ENCODE measurements at regions not wholly inside any gene's neighbourhood (a gene's known extent, or its start where the extent isn't known, plus 50 kb on each side); places are given as distances from the start of the nearest gene placed in this dataset.

DNA sequence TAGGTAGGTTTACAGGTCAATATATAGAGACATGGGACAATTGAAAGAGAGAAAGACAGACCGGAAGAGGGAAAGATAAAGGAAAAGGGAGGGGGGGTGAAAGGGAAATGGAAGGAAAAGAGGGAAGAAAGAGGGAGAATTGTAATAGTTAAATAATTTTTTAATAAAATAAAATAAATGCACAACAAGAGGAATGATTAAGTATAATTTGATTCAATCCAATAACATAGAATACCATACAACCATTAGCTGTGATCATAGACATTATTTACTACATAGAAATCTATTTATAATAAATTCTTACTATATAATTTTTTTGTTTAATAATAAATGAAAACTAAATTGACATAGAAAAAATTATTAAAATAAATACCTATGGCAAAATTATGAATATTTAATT lies 330.7 kb downstream of the NR4A2 start:
- Histone ChIP-seq H4K5ac (ENCODE audit: insufficient read length, low read depth, low read length) (no peak overlapping the region), H3K36me3 (ENCODE audit: control insufficient read depth in 2 of 4, insufficient read depth in 4 of 4, low read length in 3 of 4) (no peaks in the 10 kb centered on the region), H3K56ac (replicated peaks; ENCODE audit: insufficient read length, low read depth, low read length) (no peak overlapping the region), H3K4ac (replicated peaks; ENCODE audit: insufficient read length, low read depth, low read length) (no peak overlapping the region), H3K23me2 (ENCODE audit: low read depth, low read length) (no peaks in the 10 kb centered on the region), H2AFZ (ENCODE audit: low read length) (no peak overlapping the region), H4K91ac (replicated peaks; ENCODE audit: insufficient read length, low read length) (no peak overlapping the region), H3K4me1 (replicated peaks in 1 of 4; ENCODE audit: control insufficient read depth in 3 of 4, insufficient read depth in 4 of 4, low read length in 3 of 4) (no peaks in the 10 kb centered on the region; a peak in 1 of 7 replicates), H2BK15ac (ENCODE audit: low read length) (no peak overlapping the region), H2BK12ac (ENCODE audit: low read depth, low read length) (no peak overlapping the region), H3K79me2 (ENCODE audit: control insufficient read depth in 1 of 2, insufficient read depth in 2 of 2, low read length in 2 of 2) (no peaks in the 10 kb centered on the region), H4K8ac (ENCODE audit: extremely low read depth, insufficient read depth, low read length) (no peak overlapping the region), H3K9ac (replicated peaks in 1 of 4; ENCODE audit: extremely low read depth in 1 of 4, low read depth in 3 of 4, low read length in 3 of 4) (no peak overlapping the region), H3K27me3 (replicated peaks in 1 of 4; ENCODE audit: control insufficient read depth in 3 of 4, extremely low read depth in 1 of 4, insufficient read depth in 3 of 4, low read length in 3 of 4) (no peaks in the 10 kb centered on the region), H4K20me1 (replicated peaks in 1 of 2; ENCODE audit: control insufficient read depth in 1 of 2, insufficient read depth in 2 of 2, low read length in 2 of 2) (no peaks in the 10 kb centered on the region), H3K9me3 (ENCODE audit: insufficient read depth in 2 of 2, low read depth in 1 of 2, low read length in 1 of 2) (no peaks in the 10 kb centered on the region), H3K14ac (ENCODE audit: insufficient read length) (no peak overlapping the region), H3K18ac (ENCODE audit: extremely low read depth, low read length) (no peak overlapping the region), H3K79me1 (ENCODE audit: low read depth, low read length) (no peaks in the 10 kb centered on the region), H2BK5ac (ENCODE audit: low read depth, low read length) (no peak overlapping the region), H3K27ac (ENCODE audit: low read depth, low read length) (no peak overlapping the region), H2AK5ac (ENCODE audit: low read depth, low read length) (no peak overlapping the region), H3K23ac (ENCODE audit: insufficient read length) (no peak overlapping the region), H3K4me3 (ENCODE audit: extremely low read depth in 1 of 4, insufficient read depth in 2 of 4, low read depth in 3 of 4, low read length in 4 of 4) (no peak overlapping the region), H3K4me2 (ENCODE audit: insufficient read depth in 1 of 2, low read depth in 2 of 2, low read length in 2 of 2) (no peak overlapping the region), H2BK20ac (ENCODE audit: low read length) (no peak overlapping the region), H2BK120ac (replicated peaks; ENCODE audit: low read depth, low read length) (no peak overlapping the region)
- CTCF ChIA-PET (ENCODE audit: partially characterized antibody), result no interaction called here
- FAIRE-seq, result no peak
- 67 to 80% methylated on average over 1 of the region's 1 CpG for WGBS, 2 experiments (ENCODE audit: extremely low coverage in 1 of 2, insufficient coverage in 1 of 2, insufficient read length in 1 of 2, insufficient replicate concordance in 2 of 2, low coverage in 1 of 2, low lambda C conversion rate in 2 of 2, missing lambda C conversion rate in 1 of 2)
- no peak for TF ChIP-seq SP4 (IDR thresholded peaks at IDR 0.05; ENCODE audit: low read length)
- TF ChIP-seq SP2 (IDR thresholded peaks at IDR 0.05; ENCODE audit: low read length), result no peak
- no peak for TF ChIP-seq BCL11A (IDR thresholded peaks at IDR 0.05; ENCODE audit: low read depth in 2 of 2, low read length in 2 of 2)
- no peak for TF ChIP-seq TBP (IDR thresholded peaks at IDR 0.05; ENCODE audit: low read depth, low read length)
- TF ChIP-seq SIN3A (conservative IDR thresholded peaks at IDR 0.05 in 1 of 2, IDR thresholded peaks at IDR 0.05 in 1 of 2; ENCODE audit: low read depth in 1 of 2, low read length in 2 of 2), result no peak
- TF ChIP-seq BRCA1 (IDR thresholded peaks at IDR 0.05; ENCODE audit: low read depth, low read length), result no peak
- no peak for TF ChIP-seq MAFK (IDR thresholded peaks at IDR 0.05; ENCODE audit: low read depth, low read length)
- TF ChIP-seq NANOG (IDR thresholded peaks at IDR 0.05; ENCODE audit: insufficient read depth, low read depth, low read length, poor library complexity, severe bottlenecking), result no peak
- no peak for TF ChIP-seq TCF12 (IDR thresholded peaks at IDR 0.05; ENCODE audit: low read depth, low read length)
- TF ChIP-seq GABPA (IDR thresholded peaks at IDR 0.05; ENCODE audit: borderline replicate concordance, insufficient read depth, low read length), result no peak
- TF ChIP-seq SP1 (IDR thresholded peaks at IDR 0.05; ENCODE audit: low read depth, low read length), result no peak
- no peak for DNase-seq (ENCODE audit: low read depth in 1 of 2, low spot score in 2 of 2)
- POLR2A ChIA-PET (ENCODE audit: partially characterized antibody), result no interaction called here

Data from H1 (cell line).